ENCODE measurements at regions not wholly inside any gene's neighbourhood (a gene's known extent, or its start where the extent isn't known, plus 50 kb on each side); places are given as distances from the start of the nearest gene placed in this dataset.

- no peak for TF ChIP-seq CTCF (IDR thresholded peaks at IDR 0.05)
- no peak for TF ChIP-seq POLR2A (IDR thresholded peaks at IDR 0.05)
- no peak for TF ChIP-seq POLR2AphosphoS5 (IDR thresholded peaks at IDR 0.05)
Measured at GRCh38 chr12:61750604-61751003, 509.6 kb upstream of the USP15 start.

Measured in sigmoid colon (tissue), 4 donors.